ENCODE measurements at regions not wholly inside any gene's neighbourhood (a gene's known extent, or its start where the extent isn't known, plus 50 kb on each side); places are given as distances from the start of the nearest gene placed in this dataset.
A peak's percentile ranks its signal among the peaks of the same experiment; 100 is the strongest.

DNA sequence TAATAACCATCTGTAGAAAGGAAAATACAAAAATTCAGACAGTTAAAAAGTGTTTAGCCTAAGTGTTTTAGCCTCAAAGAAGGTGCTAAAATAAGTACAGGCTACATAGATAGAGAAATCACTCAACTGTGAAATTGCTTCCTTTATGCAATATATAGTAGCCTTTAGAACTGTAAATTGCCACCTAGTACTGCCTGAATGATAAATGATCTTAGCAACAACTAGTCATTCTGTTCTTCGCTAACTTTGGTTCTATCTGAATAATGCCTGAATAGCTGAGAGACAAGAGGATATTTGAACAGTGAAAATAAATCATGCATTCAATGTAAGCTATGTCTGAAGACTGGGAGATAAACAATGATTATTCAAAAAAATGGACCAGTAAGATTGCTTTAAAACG, 603.3 kb upstream of the PTCHD4 start:
- H3K4me1 ChIP-seq (ENCODE audit: control insufficient read depth, insufficient read depth, low read length) = peaks cover 3% of the 10 kb centered on the region
- no peak for DNase-seq
- H3K36me3 ChIP-seq (ENCODE audit: control insufficient read depth, insufficient read depth, low read length) = no peaks in the 10 kb centered on the region
- peak overlapping the region; percentile 46 for H3K27ac ChIP-seq (ENCODE audit: low read depth, low read length)
- no peak overlapping the region for H3K4me3 Mint-ChIP-seq
- TF ChIP-seq CTCF (conservative IDR thresholded peaks at IDR 0.05) = no peak
- 63 to 80% methylated on average over 1 to 2 of the region's 2 CpGs for WGBS, 2 experiments (ENCODE audit: insufficient coverage in 1 of 2, insufficient read length in 1 of 2)
- no peaks in the 10 kb centered on the region for H3K9me3 ChIP-seq (ENCODE audit: control insufficient read depth, low read length)
- H3K9me3 Mint-ChIP-seq = peaks cover under 1% of the 10 kb centered on the region
- H3K4me3 ChIP-seq (ENCODE audit: low read length) = no peak overlapping the region
- H3K27ac Mint-ChIP-seq = no peak overlapping the region
- no peaks in the 10 kb centered on the region for H3K27me3 ChIP-seq (ENCODE audit: control insufficient read depth, insufficient read depth, low read length, poor library complexity, severe bottlenecking)
- no peaks in the 10 kb centered on the region for H3K27me3 Mint-ChIP-seq (ENCODE audit: insufficient read depth)
- H3K9ac ChIP-seq (ENCODE audit: extremely low read depth, low read length, poor library complexity, severe bottlenecking) = no peak overlapping the region
- peaks cover 2% of the 10 kb centered on the region for H3K4me1 Mint-ChIP-seq
- H3K36me3 Mint-ChIP-seq (ENCODE audit: low read depth) = no peaks in the 10 kb centered on the region

GRCh38 chr6:48713612-48714011, 602.6 kb upstream of the PTCHD4 start:
- no peak overlapping the region for H3K27ac Mint-ChIP-seq

DNA sequence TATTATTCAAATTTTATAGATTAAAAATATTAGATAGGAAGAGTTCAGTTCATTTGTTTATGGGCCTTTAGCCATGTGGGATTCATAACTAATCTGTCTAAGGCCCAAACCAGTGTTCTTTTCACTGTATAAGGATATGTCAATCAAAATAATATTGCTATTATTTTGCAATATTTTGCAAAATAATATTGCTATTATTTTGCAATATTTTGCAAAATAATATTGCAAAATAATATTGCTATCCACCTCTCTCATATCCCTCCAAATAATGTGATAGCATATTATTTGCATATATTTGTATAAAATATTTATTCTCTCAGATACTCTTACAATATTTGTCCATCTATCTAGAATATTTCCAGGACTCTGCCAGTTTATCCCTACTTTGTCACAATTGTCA, 595.3 kb upstream of the PTCHD4 start:
- Mint-ChIP-seq H3K27me3 (ENCODE audit: insufficient read depth) (no peaks in the 10 kb centered on the region), H3K9me3 (no peaks in the 10 kb centered on the region)
- no peak for TF ChIP-seq CTCF (conservative IDR thresholded peaks at IDR 0.05)

More at GRCh38 chr6:48713612-48714011, 602.6 kb upstream of the PTCHD4 start:
- Histone ChIP-seq H3K36me3 (ENCODE audit: control insufficient read depth, insufficient read depth, low read length) (no peaks in the 10 kb centered on the region), H3K4me3 (ENCODE audit: low read length) (peak overlapping the region; percentile 3), H3K9ac (ENCODE audit: extremely low read depth, low read length, poor library complexity, severe bottlenecking) (no peak overlapping the region), H3K27me3 (ENCODE audit: control insufficient read depth, insufficient read depth, low read length, poor library complexity, severe bottlenecking) (no peaks in the 10 kb centered on the region), H3K27ac (ENCODE audit: low read depth, low read length) (peak overlapping the region; percentile 46), H3K4me1 (ENCODE audit: control insufficient read depth, insufficient read depth, low read length) (peaks cover 3% of the 10 kb centered on the region), H3K9me3 (ENCODE audit: control insufficient read depth, low read length) (no peaks in the 10 kb centered on the region)
- H3K36me3 Mint-ChIP-seq (ENCODE audit: low read depth) = no peaks in the 10 kb centered on the region
- H3K4me1 Mint-ChIP-seq = peaks cover 2% of the 10 kb centered on the region
- no peak for TF ChIP-seq CTCF (conservative IDR thresholded peaks at IDR 0.05)
- H3K9me3 Mint-ChIP-seq = no peaks in the 10 kb centered on the region
- DNase-seq = no peak
- H3K27me3 Mint-ChIP-seq (ENCODE audit: insufficient read depth) = no peaks in the 10 kb centered on the region
- 98% methylated on average over 2 of the region's 2 CpGs; no CpG with 5 or more reads in 1 of the 2 experiments for WGBS, 2 experiments (ENCODE audit: insufficient coverage in 1 of 2, insufficient read length in 1 of 2)
- no peak overlapping the region for H3K4me3 Mint-ChIP-seq

More for the DNA sequence above, 595.3 kb upstream of the PTCHD4 start:
- Histone ChIP-seq H3K27ac (ENCODE audit: low read depth, low read length) (no peak overlapping the region), H3K4me1 (ENCODE audit: control insufficient read depth, insufficient read depth, low read length) (no peaks in the 10 kb centered on the region), H3K27me3 (ENCODE audit: control insufficient read depth, insufficient read depth, low read length, poor library complexity, severe bottlenecking) (no peaks in the 10 kb centered on the region), H3K36me3 (ENCODE audit: control insufficient read depth, insufficient read depth, low read length) (no peaks in the 10 kb centered on the region), H3K9ac (ENCODE audit: extremely low read depth, low read length, poor library complexity, severe bottlenecking) (no peak overlapping the region), H3K9me3 (ENCODE audit: control insufficient read depth, low read length) (no peaks in the 10 kb centered on the region), H3K4me3 (ENCODE audit: low read length) (no peak overlapping the region)
- no peaks in the 10 kb centered on the region for H3K36me3 Mint-ChIP-seq (ENCODE audit: low read depth)
- no peak overlapping the region for H3K4me3 Mint-ChIP-seq
- no peak for DNase-seq
- H3K4me1 Mint-ChIP-seq = no peaks in the 10 kb centered on the region
- no peak overlapping the region for H3K27ac Mint-ChIP-seq

All from endodermal cell (in vitro differentiated cells).